Rectal smooth muscle tissue (tissue), 1 donor: ENCODE measurements at regions not wholly inside any gene's neighbourhood (a gene's known extent, or its start where the extent isn't known, plus 50 kb on each side); places are given as distances from the start of the nearest gene placed in this dataset.
"Not testable (repeated sequence)": the region's sequence is repeated elsewhere in the genome, so short reads cannot be mapped to it uniquely, and the experiment has no call there.

Experiments used
- H3K27ac ChIP-seq: one replicate; pipeline ENCODE4 v1.7.0; 2013; ENCODE audit warnings: low read depth, low read length, inconsistent platforms
- H3K27me3 ChIP-seq: one replicate; pipeline ENCODE4 v1.7.0; 2013; ENCODE audit warnings: low read length; ENCODE audit not compliant: control insufficient read depth, insufficient read depth
- H3K36me3 ChIP-seq: one replicate; pipeline ENCODE4 v1.7.0; 2013; ENCODE audit warnings: low read length; ENCODE audit not compliant: control insufficient read depth, insufficient read depth
- H3K4me1 ChIP-seq: one replicate; pipeline ENCODE4 v1.7.0; 2013; ENCODE audit warnings: low read length; ENCODE audit not compliant: control insufficient read depth, insufficient read depth
- H3K4me3 ChIP-seq: one replicate; pipeline ENCODE4 v1.7.0; 2013; ENCODE audit warnings: low read length
- H3K9ac ChIP-seq: one replicate; pipeline ENCODE4 v1.7.0; 2013; ENCODE audit warnings: low read length

DNA sequence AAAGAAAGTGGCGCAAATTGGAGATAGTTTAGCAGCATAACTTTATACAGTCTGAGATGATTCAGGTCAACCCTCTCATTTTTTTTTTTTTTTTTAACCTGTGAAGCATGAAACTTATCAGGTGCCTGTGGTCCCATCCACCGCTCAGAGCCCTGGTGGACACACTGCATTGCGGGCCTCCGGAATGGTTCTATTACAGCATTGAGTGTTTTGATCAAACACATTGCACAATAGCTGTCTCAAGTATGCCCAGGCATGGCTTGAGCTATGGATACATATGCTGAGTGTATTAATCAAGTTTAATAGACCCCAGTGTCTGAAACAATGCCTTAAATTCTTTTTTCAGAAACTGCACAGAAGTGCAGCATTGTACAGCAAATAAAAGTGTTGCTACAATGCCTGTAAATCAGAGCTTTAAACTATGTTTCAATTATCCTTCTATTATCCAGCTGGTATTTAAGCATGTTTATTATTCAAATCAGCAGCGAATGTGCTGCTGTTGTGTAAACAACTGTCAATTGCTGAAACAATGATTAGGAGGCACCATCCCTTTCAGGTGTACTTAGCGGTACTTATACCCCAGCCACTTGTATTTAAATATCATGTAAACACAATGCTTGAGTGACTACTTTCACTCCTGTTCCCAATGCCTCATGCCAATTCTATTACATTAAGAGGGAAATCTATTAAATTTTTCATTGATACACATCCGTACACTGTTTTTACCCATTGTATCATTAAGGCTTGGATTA, 456.6 kb downstream of the RPS6KC1 start:
- no peaks in the 10 kb centered on the region for H3K27me3 ChIP-seq
- H3K27ac ChIP-seq = no peak overlapping the region
- no peaks in the 10 kb centered on the region for H3K4me1 ChIP-seq
- H3K36me3 ChIP-seq = no peaks in the 10 kb centered on the region
- no peak overlapping the region for H3K4me3 ChIP-seq
- no peak overlapping the region for H3K9ac ChIP-seq

DNA sequence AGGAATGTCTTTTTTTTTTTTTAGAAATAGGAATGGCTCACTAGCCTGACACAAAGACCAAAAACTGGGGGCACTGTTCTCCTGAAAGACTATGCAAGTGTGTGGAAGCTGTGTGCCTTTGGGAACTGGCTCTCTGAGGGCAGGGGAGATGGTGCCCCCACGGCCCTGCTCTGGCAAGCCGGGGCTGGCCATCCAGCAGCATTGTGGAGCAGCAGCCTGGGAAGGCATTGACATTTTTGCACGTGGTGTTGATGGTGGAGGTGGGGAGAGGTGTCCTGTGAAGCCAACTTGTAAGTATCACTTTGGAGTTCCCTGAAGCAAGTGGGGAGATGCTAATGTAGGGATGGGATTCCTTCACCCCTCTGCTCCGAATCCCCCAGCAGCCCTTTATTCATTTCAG, 460.1 kb downstream of the RPS6KC1 start:
- Histone ChIP-seq H3K27ac (no peak overlapping the region), H3K4me1 (no peaks in the 10 kb centered on the region), H3K27me3 (no peaks in the 10 kb centered on the region)

DNA sequence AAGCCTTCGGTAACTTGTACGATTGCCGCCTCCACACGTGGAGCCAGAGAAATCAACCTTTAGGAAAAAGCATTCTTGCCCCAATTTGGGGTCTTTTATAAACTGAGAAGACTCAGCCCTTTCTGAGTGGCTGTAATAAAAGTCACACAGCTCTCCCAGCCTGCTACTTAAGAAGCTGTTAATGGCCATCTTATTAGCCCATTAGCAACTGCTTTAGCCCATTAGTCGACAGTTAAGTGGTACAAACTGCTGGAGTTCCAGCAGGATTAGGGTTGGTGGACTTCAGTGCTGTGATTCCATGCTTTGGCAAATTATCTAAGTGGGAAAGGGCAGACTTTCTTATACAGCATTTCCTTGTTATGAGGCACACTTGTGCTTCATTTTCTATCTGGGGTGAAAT, 461.3 kb downstream of the RPS6KC1 start:
- H3K4me3 ChIP-seq = no peak overlapping the region
- H3K27ac ChIP-seq = no peak overlapping the region
- H3K36me3 ChIP-seq = no peaks in the 10 kb centered on the region
- H3K27me3 ChIP-seq = no peaks in the 10 kb centered on the region
- no peaks in the 10 kb centered on the region for H3K4me1 ChIP-seq
- no peak overlapping the region for H3K9ac ChIP-seq

More for the DNA sequence above, 460.1 kb downstream of the RPS6KC1 start:
- Histone ChIP-seq H3K4me3 (no peak overlapping the region), H3K9ac (no peak overlapping the region), H3K36me3 (no peaks in the 10 kb centered on the region)

DNA sequence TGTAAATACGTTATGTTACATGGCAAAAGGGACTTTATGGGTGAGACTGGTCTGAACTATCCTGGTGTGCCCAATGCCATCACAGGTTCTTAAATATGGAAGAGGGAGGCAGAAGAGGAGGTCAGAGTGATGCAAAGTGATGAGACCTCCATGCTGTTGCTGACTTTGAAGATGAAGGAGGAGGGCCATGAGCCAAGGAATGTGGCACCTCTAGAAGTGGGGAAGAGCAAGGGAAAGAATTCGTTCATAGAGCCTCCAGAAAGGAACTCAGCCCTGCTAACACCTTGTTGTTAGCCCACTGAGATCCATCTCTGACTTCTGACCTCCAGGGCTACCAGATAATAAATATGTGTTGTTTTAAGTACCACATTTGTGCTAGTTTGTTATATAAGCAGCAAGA, 462.0 kb downstream of the RPS6KC1 start:
- no peak overlapping the region for H3K27ac ChIP-seq
- no peak overlapping the region for H3K4me3 ChIP-seq
- H3K9ac ChIP-seq = no peak overlapping the region
- H3K27me3 ChIP-seq = no peaks in the 10 kb centered on the region
- no peaks in the 10 kb centered on the region for H3K4me1 ChIP-seq
- no peaks in the 10 kb centered on the region for H3K36me3 ChIP-seq

DNA sequence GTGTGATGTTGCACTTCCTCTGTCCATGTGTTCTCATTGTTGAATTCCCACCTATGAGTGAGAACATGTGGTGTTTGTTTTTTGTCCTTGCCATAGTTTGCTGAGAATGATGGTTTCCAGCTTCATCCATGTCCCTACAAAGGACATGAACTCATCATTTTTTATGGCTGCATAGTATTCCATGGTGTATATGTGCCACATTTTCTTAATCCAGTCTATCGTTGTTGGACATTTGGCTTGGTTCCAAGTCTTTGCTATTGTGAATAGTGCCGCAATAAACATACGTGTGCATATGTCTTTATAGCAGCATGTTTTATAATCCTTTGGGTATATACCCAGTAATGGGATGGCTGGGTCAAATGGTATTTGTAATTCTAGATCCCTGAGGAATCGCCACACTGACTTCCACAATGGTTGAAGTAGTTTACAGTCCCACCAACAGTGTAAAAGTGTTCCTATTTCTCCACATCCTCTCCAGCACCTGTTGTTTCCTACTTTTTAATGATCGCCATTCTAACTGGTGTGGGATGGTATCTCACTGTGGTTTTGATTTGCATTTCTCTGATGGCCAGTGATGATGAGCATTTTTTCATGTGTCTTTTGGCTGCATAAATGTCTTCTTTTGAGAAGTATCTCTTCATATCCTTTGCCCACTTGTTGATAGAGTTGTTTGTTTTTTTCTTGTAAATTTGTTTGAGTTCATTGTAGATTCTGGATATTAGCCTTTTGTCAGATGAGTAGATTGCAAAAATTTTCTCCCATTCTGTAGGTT, 463.6 kb downstream of the RPS6KC1 start:
- not testable (repeated sequence) for H3K9ac ChIP-seq, H3K27me3 ChIP-seq

DNA sequence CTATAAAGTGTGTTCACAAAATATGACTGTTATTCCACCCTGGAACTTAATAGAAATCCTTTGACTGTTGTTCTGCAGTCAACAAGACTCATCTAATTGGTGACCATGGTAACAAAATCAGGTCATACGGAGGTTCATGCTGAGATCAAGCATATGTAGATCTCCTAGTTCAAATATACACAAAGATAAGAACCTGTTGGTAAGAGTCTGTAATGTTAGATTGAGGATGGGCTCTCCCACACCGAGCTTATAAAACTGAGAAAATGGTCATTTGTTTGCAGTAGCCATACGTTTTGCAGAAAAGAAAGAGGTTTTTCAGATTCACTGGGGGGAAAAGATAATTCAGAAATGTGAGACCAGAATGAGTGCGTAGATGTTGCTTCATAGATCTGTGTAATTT, 468.1 kb downstream of the RPS6KC1 start:
- Histone ChIP-seq H3K27ac (no peak overlapping the region), H3K36me3 (no peaks in the 10 kb centered on the region), H3K4me1 (no peaks in the 10 kb centered on the region), H3K9ac (no peak overlapping the region), H3K27me3 (no peaks in the 10 kb centered on the region), H3K4me3 (no peak overlapping the region)

More for the DNA sequence above, 463.6 kb downstream of the RPS6KC1 start:
- H3K4me1 ChIP-seq, H3K4me3 ChIP-seq, H3K27ac ChIP-seq, H3K36me3 ChIP-seq: not testable (repeated sequence)

DNA sequence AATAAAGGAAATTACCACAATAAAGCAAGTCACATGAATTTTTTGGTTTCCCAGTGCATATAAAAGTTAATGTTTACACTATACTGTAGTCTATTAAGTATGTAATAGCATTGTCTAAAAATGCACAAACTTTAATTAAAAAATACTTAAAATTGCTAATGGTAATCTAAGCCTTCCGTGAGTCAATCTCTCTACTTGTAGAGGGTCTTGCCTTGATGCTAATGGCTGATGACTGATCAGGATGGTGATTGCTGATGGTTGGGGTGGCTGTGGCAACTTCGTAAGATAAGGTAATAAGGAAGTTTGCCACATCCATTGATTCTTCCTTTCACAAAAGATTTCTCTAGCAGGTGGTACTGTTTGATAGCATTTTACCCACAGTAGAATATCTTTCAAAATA, 466.6 kb upstream of the PROX1 start:
- no peak overlapping the region for H3K4me3 ChIP-seq
- no peak overlapping the region for H3K27ac ChIP-seq
- H3K27me3 ChIP-seq = no peaks in the 10 kb centered on the region
- no peaks in the 10 kb centered on the region for H3K36me3 ChIP-seq
- H3K4me1 ChIP-seq = no peaks in the 10 kb centered on the region
- no peak overlapping the region for H3K9ac ChIP-seq

DNA sequence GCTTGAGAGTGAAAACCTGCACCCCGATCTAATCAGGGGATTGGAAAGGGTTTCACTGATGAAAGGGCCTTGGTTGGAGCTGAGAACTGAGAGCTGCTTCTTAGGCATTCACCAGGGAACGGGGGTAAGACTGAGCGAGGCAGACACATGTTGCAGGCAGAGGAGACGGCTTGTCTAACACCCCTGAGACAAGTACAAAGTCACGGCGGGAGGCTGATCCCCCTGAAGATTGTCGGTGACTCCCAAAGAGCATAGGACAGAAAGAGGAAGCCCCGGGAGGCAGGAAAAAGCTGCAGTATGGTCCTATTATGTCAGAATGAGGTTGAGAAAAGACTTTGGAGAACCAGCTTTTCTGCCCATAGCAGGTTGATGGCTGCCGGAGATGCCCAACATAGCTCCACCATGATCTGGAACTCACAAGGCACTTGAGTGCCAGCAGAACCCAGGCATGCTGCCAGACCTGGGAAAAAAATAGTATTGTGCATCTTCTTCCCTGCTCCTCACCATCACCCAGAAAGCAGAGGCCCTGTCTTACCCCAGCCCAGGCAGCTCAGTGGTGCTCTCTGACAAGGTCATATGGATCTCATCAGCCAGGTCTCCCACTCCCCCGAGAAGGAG, 463.9 kb upstream of the PROX1 start:
- H3K4me3 ChIP-seq = no peak overlapping the region
- H3K4me1 ChIP-seq = no peaks in the 10 kb centered on the region
- no peak overlapping the region for H3K9ac ChIP-seq
- H3K27ac ChIP-seq = no peak overlapping the region
- H3K36me3 ChIP-seq = no peaks in the 10 kb centered on the region
- H3K27me3 ChIP-seq = no peaks in the 10 kb centered on the region

DNA sequence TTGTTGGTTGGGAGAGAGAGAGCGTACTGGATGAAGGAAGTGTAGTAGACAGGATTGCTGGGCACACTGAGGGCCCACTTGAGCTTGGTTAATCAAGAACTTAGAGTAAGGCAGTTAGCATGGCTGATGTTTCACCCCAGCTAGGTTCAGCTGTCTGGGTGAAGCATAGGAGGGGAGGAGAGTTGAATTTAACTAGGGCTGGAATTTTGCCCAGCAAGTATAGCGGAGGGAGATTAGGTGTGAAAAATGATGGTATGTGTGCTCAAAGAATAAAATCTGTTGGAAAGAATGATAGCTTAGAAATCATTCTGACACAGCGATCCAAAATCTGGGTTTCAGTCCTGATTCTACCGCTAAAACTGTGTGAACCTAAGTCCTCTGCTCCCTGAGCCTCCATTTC, 461.5 kb upstream of the PROX1 start:
- Histone ChIP-seq H3K27ac (no peak overlapping the region), H3K27me3 (no peaks in the 10 kb centered on the region), H3K36me3 (no peaks in the 10 kb centered on the region), H3K4me3 (no peak overlapping the region), H3K9ac (no peak overlapping the region), H3K4me1 (no peaks in the 10 kb centered on the region)

DNA sequence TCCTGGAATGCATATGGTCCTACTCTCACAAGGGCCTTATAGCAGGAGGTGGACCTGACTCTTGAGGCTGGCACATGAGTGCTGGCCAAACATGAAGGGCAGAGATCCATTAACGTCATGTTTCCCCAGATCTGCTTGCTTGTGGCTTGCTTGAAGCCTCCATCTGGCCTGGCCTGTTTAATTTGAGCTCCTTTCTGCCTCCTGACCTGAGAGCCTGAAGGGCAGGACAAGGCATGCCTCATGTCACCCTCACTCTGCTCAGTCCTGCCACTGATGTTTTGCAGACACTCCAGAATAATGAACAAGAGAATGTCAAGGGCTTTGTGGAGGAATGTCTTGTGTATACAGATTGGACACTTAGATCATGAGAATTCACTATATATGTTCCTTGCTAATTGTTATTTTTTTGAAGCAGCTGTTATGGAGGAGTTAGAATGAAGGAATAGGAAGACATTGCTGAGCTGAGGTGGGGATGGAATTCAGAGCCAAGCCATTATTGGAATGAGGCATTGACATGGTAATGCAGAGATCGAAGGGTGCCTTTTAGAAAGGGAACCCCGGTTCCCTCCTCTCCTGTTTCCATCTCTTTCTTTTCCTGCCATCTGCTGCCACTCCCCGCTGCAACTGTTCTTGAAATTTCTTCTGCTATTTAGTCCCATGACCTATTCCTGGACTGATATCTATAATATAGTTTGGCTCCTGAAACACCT, 457.0 kb upstream of the PROX1 start:
- Histone ChIP-seq H3K4me1 (no peaks in the 10 kb centered on the region), H3K36me3 (no peaks in the 10 kb centered on the region), H3K27me3 (no peaks in the 10 kb centered on the region), H3K9ac (no peak overlapping the region), H3K4me3 (no peak overlapping the region), H3K27ac (no peak overlapping the region)

DNA sequence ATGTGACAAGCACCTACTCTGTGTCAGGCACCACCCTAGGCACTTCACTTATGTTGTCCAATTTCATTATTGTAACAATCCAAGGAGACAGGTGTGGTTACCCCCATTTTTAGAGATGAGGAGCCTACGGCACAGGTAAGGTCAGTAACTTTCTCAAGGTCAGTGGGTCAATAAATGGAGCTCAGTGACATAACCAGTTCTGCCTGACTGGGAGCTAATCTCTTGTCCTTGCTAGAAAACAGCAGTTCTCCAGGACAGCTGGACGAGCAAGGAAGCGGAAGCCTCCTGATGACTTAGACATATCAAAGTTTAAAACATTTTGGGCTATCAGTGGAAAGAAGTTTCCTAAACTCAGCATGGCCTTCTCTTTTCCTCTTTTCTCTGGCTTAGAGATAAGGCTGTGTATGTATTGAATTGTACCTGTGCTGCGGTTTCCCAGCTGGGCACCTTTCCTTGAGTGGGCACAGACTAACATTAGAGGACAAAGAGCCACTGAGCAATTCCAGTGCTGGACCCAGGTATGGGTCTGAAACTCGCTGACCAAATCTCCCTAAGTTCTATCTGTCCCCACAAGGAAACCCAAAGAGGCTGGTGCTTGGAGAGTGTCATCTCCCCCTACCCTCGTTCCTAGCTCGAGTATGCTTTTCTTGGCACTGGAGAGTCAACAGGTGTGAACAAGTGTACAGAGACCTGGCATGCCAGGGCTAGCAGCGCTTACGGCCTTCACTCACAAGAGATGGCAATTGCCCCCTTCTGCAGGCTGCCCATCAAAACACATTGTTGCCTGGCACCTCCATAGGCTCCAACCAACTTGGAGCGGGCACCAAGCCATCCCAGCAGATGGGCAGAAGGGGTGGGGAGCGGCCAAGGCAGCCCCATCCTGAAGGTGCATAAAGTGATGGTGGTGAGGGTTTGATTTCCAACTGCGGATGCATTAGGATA, 456.1 kb upstream of the PROX1 start:
- Histone ChIP-seq H3K4me3 (no peak overlapping the region), H3K4me1 (no peaks in the 10 kb centered on the region), H3K27me3 (no peaks in the 10 kb centered on the region), H3K9ac (no peak overlapping the region), H3K27ac (no peak overlapping the region), H3K36me3 (no peaks in the 10 kb centered on the region)
